SK-N-SH (cell line): ENCODE measurements at regions not wholly inside any gene's neighbourhood (a gene's known extent, or its start where the extent isn't known, plus 50 kb on each side); places are given as distances from the start of the nearest gene placed in this dataset.

Source experiments
- CTCF ChIP-seq: fragments of 200-600 bp; sonication (generic); IDR thresholded peaks from 2 replicates; pipeline ENCODE4 v1.6.1; 2017; ENCODE audit warnings: antibody characterized with exemption, mild to moderate bottlenecking, moderate library complexity
- EP300 ChIP-seq, 2 experiments: IDR thresholded peaks; 2 replicates each; pipeline versions ENCODE4 v1.4.0 to v1.6.1; 2012; ENCODE audit warnings: borderline replicate concordance in 1 of 2, low read depth in 1 of 2, low read length in 1 of 2
- EZH2phosphoT487 ChIP-seq: fragments of 200-600 bp; sonication (generic); IDR thresholded peaks from 2 replicates; pipeline ENCODE4 v1.6.1; 2017; ENCODE audit warnings: low read depth, mixed run types, mild to moderate bottlenecking, antibody characterized with exemption, moderate library complexity, borderline replicate concordance
- GABPA ChIP-seq: IDR thresholded peaks from 2 replicates; pipeline ENCODE4 v1.4.0; 2012; ENCODE audit warnings: low read depth, mild to moderate bottlenecking
- JUND ChIP-seq: IDR thresholded peaks from 2 replicates; pipeline ENCODE4 v1.4.0; 2012
- MXI1 ChIP-seq: IDR thresholded peaks from 2 replicates; pipeline ENCODE4 v1.6.1; 2012; ENCODE audit warnings: mild to moderate bottlenecking, low read depth, low read length, improper control_type of control experiment
- POLR2AphosphoS5 ChIP-seq: IDR thresholded peaks from 2 replicates; pipeline ENCODE4 v1.6.1; 2012; ENCODE audit warnings: low read depth, low read length
- RAD21 ChIP-seq: IDR thresholded peaks from 2 replicates; pipeline ENCODE4 v1.6.1; 2012; ENCODE audit warnings: mild to moderate bottlenecking, low read length
- RFX5 ChIP-seq: IDR thresholded peaks from 2 replicates; pipeline ENCODE4 v1.6.1; 2012; ENCODE audit warnings: mild to moderate bottlenecking, improper control_type of control experiment, low read length
- RXRA ChIP-seq: IDR thresholded peaks from 2 replicates; pipeline ENCODE4 v1.4.0; 2012; ENCODE audit warnings: low read depth, mild to moderate bottlenecking, borderline replicate concordance
- SMC3 ChIP-seq: IDR thresholded peaks from 2 replicates; pipeline ENCODE4 v1.6.1; 2012; ENCODE audit warnings: low read depth, low read length, improper control_type of control experiment
- TAF1 ChIP-seq: IDR thresholded peaks from 2 replicates; pipeline ENCODE4 v1.6.1; 2012; ENCODE audit warnings: low read depth, mild to moderate bottlenecking, low read length, moderate library complexity, borderline replicate concordance
- TEAD4 ChIP-seq: IDR thresholded peaks from 2 replicates; pipeline ENCODE4 v1.4.0; 2012; ENCODE audit warnings: mild to moderate bottlenecking, borderline replicate concordance; ENCODE audit not compliant: insufficient read depth
- TF ChIP-seq, protein P1 (sequence below): IDR thresholded peaks from 2 replicates; pipeline ENCODE4 v1.4.0; 2012; ENCODE audit warnings: low read depth, borderline replicate concordance

DNA sequence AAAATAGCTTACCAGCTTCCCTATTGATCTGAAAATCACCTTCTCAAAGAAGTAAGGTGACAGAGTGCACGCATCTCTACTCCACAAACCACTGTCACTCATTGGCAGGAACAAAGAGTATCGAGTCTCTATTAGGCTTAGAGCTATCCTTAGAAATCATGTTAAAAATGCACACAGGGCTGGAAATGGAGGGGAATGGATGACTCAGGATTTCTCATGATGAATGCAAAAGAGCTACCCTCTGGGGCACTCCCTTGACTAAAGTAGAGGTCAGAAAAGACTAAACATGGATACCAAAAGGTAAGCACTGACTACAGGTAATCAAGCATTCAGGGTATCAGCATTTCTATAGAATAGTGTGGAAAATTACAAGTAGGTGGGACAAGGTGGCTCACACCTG is 96.1 kb upstream of the ANO4 start:
- no peak for TF ChIP-seq TEAD4
- no peak for TF ChIP-seq CTCF
- no peak for TF ChIP-seq MXI1
- no peak for TF ChIP-seq EZH2phosphoT487
- no peak for TF ChIP-seq GABPA
- TF ChIP-seq POLR2AphosphoS5 = no peak
- TF ChIP-seq, protein P1, sequence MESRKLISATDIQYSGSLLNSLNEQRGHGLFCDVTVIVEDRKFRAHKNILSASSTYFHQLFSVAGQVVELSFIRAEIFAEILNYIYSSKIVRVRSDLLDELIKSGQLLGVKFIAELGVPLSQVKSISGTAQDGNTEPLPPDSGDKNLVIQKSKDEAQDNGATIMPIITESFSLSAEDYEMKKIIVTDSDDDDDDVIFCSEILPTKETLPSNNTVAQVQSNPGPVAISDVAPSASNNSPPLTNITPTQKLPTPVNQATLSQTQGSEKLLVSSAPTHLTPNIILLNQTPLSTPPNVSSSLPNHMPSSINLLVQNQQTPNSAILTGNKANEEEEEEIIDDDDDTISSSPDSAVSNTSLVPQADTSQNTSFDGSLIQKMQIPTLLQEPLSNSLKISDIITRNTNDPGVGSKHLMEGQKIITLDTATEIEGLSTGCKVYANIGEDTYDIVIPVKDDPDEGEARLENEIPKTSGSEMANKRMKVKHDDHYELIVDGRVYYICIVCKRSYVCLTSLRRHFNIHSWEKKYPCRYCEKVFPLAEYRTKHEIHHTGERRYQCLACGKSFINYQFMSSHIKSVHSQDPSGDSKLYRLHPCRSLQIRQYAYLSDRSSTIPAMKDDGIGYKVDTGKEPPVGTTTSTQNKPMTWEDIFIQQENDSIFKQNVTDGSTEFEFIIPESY = no peak
- TF ChIP-seq RFX5 = no peak
- no peak for TF ChIP-seq SMC3
- TF ChIP-seq RAD21 = no peak
- TF ChIP-seq EP300 (IDR thresholded peaks at IDR 0.05; ENCODE audit: borderline replicate concordance in 1 of 2, low read depth in 1 of 2, low read length in 1 of 2) = no peak
- TF ChIP-seq JUND = no peak
- TF ChIP-seq TAF1 = no peak
- TF ChIP-seq RXRA = no peak
